ENCODE measurements at regions not wholly inside any gene's neighbourhood (a gene's known extent, or its start where the extent isn't known, plus 50 kb on each side); places are given as distances from the start of the nearest gene placed in this dataset.

DNA sequence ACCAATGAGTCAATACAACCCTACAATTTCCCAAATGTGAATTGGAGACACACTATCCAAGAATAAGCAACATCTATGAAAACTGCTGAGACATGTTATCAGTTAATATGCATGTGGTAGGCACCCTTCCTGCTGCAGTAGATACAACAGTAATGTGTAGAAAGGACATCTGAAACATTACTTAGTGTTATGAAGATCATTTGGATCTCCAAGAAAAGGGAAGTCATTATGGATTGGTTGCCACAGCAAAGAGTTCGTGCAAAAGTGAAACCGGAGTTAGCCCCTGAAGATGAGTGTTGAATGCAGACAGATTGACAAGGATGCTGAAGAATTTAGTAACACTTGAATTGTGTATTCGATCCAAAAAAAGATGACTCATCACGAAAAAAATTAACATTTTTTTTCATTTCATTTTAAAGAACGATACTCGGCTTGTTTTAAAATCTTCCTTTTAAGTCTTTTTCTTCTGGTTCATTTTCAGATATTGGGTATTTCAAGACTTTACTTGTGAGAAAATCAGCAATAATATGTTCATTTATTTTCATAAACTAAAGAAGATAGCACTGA is 322.4 kb upstream of the KLF6 start:
- TF ChIP-seq POU2F2 (IDR thresholded peaks at IDR 0.05; ENCODE audit: low read depth, low read length): no peak
- TF ChIP-seq TAF1 (IDR thresholded peaks at IDR 0.05; ENCODE audit: low read depth, low read length): no peak
